KG1 (cell line): ENCODE measurements at regions not wholly inside any gene's neighbourhood (a gene's known extent, or its start where the extent isn't known, plus 50 kb on each side); places are given as distances from the start of the nearest gene placed in this dataset.

Source experiments
- DNase-seq: peaks from one replicate; lab custom pipeline; 2025; lab: John Stamatoyannopoulos, UW

GRCh38 chr12:125434936-125435443, 369.8 kb downstream of the AACS start:
- DNase-seq: no peak

GRCh38 chr12:125435871-125436270, 370.6 kb downstream of the AACS start:
- DNase-seq: no peak

- no peak for DNase-seq
Observed at GRCh38 chr12:125436686-125437085, 371.5 kb downstream of the AACS start.

- no peak for DNase-seq
Observed at GRCh38 chr12:125440399-125440798, 375.2 kb downstream of the AACS start.

DNA sequence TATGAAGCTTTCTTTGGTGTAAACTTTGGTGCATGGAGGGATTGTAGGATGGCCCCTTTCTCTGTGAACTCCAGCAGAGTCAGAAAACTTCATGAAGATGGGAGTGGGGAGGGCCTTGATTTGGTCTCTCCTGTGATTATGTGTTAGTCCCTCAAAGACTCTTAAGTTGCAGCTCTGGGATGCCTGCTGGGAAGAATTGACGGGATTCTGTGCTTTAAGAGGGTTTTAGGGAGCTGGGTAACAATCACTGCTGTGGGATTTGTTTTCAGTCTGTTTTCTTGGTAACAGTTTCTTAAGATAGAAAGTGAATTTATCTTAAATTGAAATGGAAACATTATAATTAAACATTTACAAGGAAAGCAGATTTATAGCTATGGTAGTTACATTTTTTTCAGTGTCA, 378.1 kb downstream of the AACS start:
- DNase-seq: no peak

DNA sequence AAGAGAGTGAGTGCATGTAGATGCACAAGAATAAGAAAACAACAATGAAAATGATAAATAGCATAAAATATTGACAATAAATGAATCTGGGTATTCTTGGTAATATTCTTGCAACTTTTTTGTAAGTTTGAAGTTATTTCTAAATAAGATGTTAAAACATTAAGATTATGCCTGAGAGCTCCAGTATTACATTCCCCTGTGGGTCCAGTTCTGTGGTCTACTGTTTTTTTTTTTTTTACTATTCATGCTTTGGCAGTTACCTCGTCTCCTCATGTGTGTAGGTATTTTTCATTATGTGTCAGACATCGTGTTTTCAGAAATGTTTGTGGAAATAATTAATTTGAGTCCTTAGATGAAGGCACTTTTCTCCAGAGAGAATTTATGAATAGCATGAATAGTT, 386.2 kb downstream of the AACS start:
- DNase-seq: no peak

GRCh38 chr12:125453751-125454150, 388.5 kb downstream of the AACS start:
- DNase-seq: no peak

GRCh38 chr12:125454291-125454690, 389.1 kb downstream of the AACS start:
- no peak for DNase-seq

DNA sequence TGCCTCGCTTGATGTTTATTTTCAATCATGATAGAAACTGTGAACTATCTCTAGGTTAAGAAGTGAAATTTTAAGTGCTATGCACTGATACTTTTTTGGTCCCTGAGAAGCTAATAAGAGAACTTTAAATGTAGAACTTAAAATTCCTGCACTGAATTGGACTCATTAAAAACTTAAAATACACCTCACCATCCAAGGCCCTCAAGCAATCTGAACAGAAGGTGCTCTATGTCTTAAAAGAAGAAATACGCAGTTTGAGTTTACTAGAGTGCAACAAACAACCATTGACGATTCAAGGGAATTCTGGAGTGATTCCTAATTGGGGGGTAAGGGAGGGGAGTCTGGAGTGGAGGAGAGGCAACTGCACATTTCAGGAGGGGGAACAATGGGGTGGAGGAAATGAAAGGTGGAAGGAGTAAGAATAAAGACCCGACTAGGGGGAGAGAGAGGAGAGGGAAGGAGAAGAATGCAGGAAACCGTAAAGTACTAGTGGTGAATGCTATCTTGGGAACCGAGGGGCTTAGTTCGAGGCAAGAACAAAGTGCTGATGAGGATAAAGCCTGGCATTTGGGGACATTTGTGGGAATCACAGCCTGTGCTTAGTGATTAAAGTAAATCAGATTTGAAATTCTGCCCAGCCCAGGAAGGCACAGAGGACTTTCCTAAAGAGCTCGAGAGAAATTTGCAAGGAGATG, 389.7 kb downstream of the AACS start:
- DNase-seq: no peak

DNA sequence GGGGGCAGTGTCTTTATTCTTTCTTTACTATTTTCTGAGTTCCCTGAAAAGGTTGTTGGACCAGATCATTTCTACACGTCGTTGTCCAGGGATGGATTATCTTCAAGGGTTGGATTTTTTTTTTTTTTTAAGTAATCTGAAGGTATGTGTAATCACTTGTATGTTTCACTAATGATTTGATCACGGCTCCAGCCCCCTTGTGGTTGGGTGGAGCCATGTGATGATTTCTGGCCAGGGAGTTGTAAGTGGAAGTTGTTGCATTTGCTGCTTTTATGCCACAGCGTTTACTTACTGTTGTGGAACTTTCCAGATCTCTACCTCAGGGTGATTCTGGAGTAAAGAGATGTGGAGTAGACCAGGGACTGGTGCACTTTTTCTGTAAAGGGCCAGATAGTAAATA, 390.3 kb downstream of the AACS start:
- DNase-seq: no peak

- no peak for DNase-seq
Observed at GRCh38 chr12:125458552-125459268, 393.5 kb downstream of the AACS start.

DNA sequence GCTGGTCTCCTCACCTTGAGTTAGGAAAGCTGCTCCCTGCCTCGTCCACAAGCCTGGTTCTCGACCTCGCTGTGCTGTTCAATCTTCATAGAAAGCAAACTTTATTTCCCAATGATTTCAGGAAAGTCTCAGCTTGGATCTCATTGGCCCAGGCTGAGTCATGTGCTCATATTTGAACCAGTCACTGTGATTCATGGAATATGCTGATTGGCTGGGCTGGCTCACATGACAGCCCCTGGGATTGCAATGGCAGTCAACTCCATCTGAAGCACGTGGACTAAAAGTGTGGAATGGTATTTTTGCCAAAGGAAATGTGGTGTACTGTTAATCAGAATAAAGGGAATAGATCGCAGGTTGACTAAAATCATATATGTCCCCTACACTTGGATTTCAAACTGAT, 396.6 kb downstream of the AACS start:
- DNase-seq: no peak

DNA sequence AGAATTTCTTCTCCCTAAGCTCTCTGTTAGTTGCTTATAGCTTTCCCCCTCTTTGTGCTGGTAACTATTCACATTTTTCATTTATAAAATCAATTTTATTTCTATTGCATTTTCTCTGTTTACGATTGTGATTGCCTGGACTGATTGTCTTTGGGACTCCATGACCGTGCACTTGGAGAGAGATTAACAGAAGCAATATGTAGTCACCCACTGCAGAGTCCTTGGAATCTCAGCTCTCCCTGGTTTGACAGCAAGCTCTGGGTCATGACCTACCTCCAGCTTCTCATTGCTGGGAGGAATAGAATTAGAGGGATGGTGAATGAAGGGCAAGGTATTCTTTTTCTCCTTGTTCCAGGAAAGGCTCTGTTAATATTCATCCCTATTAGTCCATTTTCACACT, 398.2 kb downstream of the AACS start:
- DNase-seq: no peak

DNA sequence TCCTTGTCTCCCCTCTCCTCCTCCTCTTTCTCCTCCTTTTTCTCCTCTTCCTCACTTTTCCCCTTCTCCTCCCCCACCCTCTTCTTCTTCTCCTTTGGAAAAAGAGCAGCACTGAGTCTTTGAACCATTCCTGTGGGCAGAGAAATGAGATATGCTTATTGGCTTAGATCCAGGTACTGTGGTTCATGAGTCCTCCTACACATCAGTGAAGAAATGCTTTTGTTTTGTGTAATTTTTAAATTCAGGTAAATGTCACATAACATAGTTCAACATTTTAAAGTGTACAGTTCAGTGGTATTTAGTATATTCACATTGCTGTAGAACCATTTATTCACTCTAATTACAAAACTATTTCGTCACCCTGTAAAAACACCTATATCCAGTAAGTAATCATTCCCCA, 402.1 kb downstream of the AACS start:
- no peak for DNase-seq

DNA sequence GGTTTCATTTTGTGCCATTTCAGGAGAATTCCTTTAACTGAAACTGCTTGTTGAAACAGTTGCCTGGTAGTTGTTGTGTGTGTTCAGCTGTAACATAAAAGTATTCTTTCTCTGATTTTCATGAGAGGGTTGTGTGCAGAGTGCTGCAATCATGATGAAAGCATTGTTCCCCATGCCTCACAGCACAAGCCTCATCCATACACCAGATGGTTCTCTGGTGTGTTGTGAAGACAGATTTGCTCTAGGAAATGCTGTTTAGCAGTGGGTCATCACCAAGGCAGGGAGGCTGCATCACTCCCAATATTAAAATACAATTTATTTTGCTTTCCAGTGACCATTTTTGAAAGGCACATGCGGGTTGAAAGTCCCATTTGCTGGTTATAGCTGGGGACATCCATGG, 404.4 kb downstream of the AACS start:
- no peak for DNase-seq

GRCh38 chr12:125470838-125471783, 405.9 kb downstream of the AACS start:
- DNase-seq: no peak

DNA sequence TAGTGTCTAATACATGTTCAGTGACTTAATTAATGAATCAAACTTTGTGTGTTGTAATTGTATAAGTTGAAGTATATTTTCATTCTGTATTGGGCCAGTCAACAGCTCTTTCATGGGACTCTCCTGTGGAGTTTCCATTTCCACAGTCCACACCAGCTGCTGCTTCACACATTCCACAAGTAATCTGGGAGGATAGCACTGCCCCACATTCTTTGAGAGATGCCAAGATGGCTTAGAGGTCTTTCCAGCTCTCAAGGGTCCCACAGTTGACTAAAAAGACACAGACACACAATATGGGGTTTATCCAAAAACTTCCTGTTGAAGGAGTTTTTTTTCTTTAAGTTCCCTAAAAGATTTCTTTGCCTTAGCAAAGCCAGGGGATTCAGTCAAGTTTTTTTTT, 408.3 kb downstream of the AACS start:
- DNase-seq: no peak

DNA sequence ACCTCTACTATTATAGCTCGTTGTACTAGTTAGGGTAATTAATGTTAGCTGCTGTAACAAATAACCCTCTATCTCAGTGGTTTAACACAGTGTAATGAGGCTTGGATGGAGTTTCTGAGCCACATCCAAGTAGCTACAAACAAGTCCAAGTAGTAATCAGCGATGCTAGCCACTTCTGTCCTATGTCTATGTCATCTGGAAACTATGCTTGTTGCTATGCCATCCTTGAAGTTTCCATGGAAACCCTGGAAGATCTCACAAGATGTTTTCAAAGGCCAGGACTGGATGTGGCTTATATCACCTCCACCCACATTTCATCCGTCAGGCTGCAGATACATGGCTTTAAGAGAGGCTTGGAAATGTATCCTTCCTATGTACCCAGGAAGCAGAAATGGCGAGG, 422.1 kb downstream of the AACS start:
- DNase-seq: no peak

DNA sequence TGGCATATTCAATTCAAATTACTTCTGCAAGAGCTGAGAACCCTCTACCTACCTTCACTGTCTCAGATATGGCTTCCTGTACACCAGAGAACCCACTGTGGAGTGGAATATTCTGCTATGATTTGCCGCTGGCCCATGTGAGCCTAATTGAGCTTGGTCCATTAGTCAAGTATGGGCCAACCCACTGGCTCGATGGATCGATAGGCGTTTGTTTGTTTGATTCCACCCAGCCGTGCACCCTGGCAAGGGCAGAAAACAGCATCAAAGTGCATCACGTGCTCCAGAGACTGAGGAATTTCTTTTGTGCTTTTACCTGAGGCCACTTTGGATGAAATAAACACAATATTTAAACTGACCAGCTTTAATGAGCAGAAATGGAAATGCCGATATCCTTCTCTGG, 426.3 kb downstream of the AACS start:
- DNase-seq: no peak

DNA sequence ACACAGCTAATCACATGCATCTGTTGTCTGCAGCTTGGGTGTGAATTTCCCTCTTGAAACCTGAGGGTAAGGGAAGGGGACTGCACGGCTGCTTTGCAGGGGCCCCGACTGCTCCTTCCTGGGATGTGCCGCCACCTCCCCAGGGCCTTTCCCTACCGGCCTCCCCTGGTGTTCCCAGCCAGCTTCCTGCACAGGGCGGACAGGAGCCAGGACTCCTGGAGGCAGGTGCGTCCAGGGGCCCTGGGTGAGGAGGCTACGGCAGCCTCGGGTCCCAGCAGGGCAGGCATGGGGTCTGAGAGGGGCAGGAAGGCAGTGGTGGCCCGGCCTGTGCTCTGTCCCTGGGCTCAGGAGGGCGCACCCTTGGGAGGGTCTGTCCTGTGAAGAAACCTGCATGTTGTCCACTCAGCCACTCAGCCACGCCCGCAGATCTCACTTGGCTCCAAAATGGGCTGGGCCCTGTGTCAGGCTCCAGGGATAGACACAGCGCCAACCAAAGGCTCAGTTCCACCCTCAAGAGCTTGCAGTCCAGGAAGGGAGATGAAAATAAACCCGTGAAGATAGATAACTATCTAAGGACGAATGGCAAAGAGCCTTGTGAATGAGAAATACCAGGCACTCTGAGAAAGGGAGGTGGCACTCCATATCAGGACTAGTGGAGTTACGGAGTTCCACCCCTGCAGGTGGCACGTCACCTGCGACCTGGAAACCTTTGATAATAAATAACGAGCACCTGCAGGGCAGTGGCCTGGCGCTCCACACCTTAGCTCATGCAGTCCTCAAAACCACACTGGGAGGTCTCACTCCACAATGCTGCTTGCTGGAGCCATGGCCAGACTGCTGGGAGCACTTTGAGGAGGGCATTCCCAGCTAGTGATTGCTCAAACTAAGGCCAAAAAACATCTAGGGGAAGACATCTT, 427.4 kb downstream of the AACS start:
- no peak for DNase-seq

GRCh38 chr12:125493704-125494308, 428.6 kb downstream of the AACS start:
- no peak for DNase-seq
